ENCODE measurements at regions not wholly inside any gene's neighbourhood (a gene's known extent, or its start where the extent isn't known, plus 50 kb on each side); places are given as distances from the start of the nearest gene placed in this dataset.

DNA sequence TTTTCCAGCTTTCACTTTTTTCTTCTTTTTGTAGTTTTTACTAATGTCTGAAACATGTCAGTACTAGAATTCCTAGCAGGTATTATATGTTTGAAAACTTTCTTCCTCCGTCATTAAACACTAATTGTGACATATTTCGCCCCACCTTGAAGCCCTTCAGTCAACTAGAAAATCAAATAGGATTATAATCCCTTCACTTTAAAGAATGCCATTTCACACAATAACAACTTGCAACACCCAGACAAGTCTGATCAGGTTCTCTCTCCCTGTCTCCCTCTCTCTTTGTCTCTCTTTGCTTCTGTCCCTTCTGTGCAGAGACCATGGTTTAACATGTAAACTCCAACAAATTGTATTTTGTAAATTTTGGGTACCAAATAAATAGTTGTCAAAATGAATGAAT is 373.5 kb downstream of the SEMA3D start:
- POLR2A ChIA-PET: no interaction called here
- CTCF ChIA-PET: no interaction called here
- DNase-seq (ENCODE audit: low read depth, low spot score): no peak

DNA sequence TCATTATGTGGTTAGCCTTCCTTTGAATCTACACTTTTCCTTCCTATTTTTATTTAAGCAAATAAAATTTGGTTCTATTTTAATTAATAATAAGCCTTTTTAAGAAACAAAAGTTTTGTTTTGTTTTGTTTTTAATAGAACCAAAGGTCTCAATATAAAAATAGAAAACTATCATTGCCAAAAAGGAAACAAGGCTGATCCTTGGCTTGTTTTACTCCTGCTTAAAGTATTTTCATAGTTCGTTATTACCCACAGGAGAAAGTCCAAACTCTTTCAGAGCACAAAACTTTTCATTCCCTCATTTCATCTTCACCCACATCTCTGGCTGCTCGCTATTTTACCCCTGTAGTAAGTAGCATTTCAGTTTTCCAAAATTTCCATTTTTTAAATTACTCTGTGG is 374.8 kb downstream of the SEMA3D start:
- H3K4me3 ChIP-seq (ENCODE audit: low read depth, low read length): no peak overlapping the region
- DNase-seq (ENCODE audit: low read depth, low spot score): no peak
- ChIA-PET CTCF (no interaction called here), POLR2A (no interaction called here)
- no peaks in the 10 kb centered on the region for H3K9me3 ChIP-seq (ENCODE audit: control insufficient read depth, insufficient read depth, low read length)
- H3K27me3 ChIP-seq (ENCODE audit: control insufficient read depth, insufficient read depth, low read length): no peaks in the 10 kb centered on the region
- TF ChIP-seq, protein P1, sequence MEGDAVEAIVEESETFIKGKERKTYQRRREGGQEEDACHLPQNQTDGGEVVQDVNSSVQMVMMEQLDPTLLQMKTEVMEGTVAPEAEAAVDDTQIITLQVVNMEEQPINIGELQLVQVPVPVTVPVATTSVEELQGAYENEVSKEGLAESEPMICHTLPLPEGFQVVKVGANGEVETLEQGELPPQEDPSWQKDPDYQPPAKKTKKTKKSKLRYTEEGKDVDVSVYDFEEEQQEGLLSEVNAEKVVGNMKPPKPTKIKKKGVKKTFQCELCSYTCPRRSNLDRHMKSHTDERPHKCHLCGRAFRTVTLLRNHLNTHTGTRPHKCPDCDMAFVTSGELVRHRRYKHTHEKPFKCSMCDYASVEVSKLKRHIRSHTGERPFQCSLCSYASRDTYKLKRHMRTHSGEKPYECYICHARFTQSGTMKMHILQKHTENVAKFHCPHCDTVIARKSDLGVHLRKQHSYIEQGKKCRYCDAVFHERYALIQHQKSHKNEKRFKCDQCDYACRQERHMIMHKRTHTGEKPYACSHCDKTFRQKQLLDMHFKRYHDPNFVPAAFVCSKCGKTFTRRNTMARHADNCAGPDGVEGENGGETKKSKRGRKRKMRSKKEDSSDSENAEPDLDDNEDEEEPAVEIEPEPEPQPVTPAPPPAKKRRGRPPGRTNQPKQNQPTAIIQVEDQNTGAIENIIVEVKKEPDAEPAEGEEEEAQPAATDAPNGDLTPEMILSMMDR (IDR thresholded peaks at IDR 0.05; ENCODE audit: low read depth, low read length): no peak
- no peak overlapping the region for H3K27ac ChIP-seq (ENCODE audit: low read depth, low read length)

More for the DNA sequence above, 373.5 kb downstream of the SEMA3D start:
- no peaks in the 10 kb centered on the region for H3K9me3 ChIP-seq (ENCODE audit: control insufficient read depth, insufficient read depth, low read length)
- H3K27me3 ChIP-seq (ENCODE audit: control insufficient read depth, insufficient read depth, low read length): no peaks in the 10 kb centered on the region
- TF ChIP-seq, protein P1 (IDR thresholded peaks at IDR 0.05; ENCODE audit: low read depth, low read length): no peak
- no peak overlapping the region for H3K4me3 ChIP-seq (ENCODE audit: low read depth, low read length)
- H3K27ac ChIP-seq (ENCODE audit: low read depth, low read length): no peak overlapping the region

DNA sequence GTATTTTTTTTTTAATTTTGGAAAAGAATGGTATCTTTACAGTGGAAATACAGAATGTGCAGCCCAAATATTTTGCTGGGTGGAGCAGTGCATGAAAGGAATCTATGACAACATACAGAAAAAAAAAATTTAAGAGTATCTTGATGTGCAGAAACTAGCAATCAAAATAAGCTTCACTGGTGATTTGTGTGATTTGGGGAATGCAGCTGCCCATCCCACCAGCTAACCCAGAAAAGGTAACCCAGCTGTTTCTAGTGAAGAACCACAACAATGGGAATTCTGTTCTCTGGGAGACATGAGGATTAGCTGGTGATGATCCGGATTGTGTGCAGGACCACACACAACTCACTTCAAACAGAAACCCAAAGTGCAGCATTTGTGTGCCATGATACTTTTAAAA is 375.5 kb downstream of the SEMA3D start:
- Histone ChIP-seq H3K9me3 (ENCODE audit: control insufficient read depth, insufficient read depth, low read length) (no peaks in the 10 kb centered on the region), H3K4me3 (ENCODE audit: low read depth, low read length) (no peak overlapping the region), H3K27me3 (ENCODE audit: control insufficient read depth, insufficient read depth, low read length) (no peaks in the 10 kb centered on the region), H3K27ac (ENCODE audit: low read depth, low read length) (no peak overlapping the region)
- POLR2A ChIA-PET: no interaction called here
- TF ChIP-seq, protein P1 (IDR thresholded peaks at IDR 0.05; ENCODE audit: low read depth, low read length): no peak
- CTCF ChIA-PET: no interaction called here
- no peak for DNase-seq (ENCODE audit: low read depth, low spot score)

DNA sequence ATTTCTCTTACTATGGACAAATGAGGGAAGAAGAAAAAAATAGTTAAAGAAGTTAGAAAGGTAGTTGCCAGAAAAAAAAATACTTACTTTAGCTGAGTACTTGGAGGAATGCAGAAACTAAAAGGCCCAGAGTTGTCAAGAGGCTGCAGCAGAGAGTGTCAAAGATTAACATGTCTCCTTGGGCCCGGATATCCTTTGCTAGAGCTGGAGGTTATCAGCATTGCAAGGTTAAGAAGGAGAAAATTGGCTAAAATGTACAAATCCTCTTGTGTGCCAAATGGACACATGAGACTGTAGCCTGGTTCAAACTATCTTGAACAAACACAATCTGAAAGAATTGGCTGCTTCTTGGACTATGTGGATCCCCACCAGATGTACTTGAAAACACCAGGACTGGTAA is 377.0 kb downstream of the SEMA3D start:
- Histone ChIP-seq H3K27ac (ENCODE audit: low read depth, low read length) (no peak overlapping the region), H3K9me3 (ENCODE audit: control insufficient read depth, insufficient read depth, low read length) (no peaks in the 10 kb centered on the region), H3K4me3 (ENCODE audit: low read depth, low read length) (no peak overlapping the region), H3K27me3 (ENCODE audit: control insufficient read depth, insufficient read depth, low read length) (no peaks in the 10 kb centered on the region)
- CTCF ChIA-PET: interaction anchor here (1.2 kb wide), 1 partner anchor 211 kb away, joined by 4 read pairs; no protein-coding TSS in a partner anchor
- no peak for DNase-seq (ENCODE audit: low read depth, low spot score)
- POLR2A ChIA-PET: no interaction called here
- TF ChIP-seq, protein P1 (IDR thresholded peaks at IDR 0.05; ENCODE audit: low read depth, low read length): no peak

DNA sequence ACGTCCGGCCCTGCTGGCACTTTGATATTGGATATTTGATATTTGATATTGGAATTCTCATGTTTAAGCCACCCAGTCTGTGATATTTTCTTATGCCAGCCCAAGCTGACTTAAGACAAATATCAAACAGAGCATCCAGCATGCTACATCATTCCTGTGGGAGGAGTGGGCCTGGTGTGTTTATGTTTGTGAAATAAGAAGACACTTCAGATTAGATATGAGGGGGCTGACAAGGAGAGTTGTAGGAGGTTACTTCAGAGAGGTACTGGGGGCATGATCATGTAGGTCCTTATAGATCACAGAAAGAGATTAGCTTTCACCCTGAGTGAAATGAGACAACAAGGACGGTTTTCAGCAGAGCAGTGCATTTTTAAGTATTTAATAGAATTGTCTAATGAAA is 382.9 kb downstream of the SEMA3D start:
- TF ChIP-seq, protein P1 (IDR thresholded peaks at IDR 0.05; ENCODE audit: low read depth, low read length): no peak
- DNase-seq (ENCODE audit: low read depth, low spot score): no peak
- no peaks in the 10 kb centered on the region for H3K9me3 ChIP-seq (ENCODE audit: control insufficient read depth, insufficient read depth, low read length)
- H3K27me3 ChIP-seq (ENCODE audit: control insufficient read depth, insufficient read depth, low read length): no peaks in the 10 kb centered on the region
- H3K4me3 ChIP-seq (ENCODE audit: low read depth, low read length): no peak overlapping the region
- no peak overlapping the region for H3K27ac ChIP-seq (ENCODE audit: low read depth, low read length)
- ChIA-PET CTCF (interaction anchor here (0.5 kb wide), 1 partner anchor 266 kb away, joined by 5 read pairs; no protein-coding TSS in a partner anchor), POLR2A (no interaction called here)

Measured in AG04450 (cell line).